Stimulated activated CD8-positive, alpha-beta memory T cell treated with anti-CD3 and anti-CD28 coated beads, Interleukin-7, amount 100 ng/mL, for 4 hours (primary cell): ENCODE measurements at regions not wholly inside any gene's neighbourhood (a gene's known extent, or its start where the extent isn't known, plus 50 kb on each side); places are given as distances from the start of the nearest gene placed in this dataset.

Source experiments
- DNase-seq, 2 donors: peaks; one replicate each; pipeline ENCODE4 v3.0.0-alpha.2; 2020; ENCODE audit warnings: low read depth in 2 of 2

- no peak for DNase-seq
Measured at GRCh38 chr15:70491641-70492040, 271.7 kb downstream of the UACA start.

- no peak for DNase-seq
Measured at GRCh38 chr15:70491201-70491621, 272.1 kb downstream of the UACA start.

- DNase-seq, result no peak
Measured at GRCh38 chr15:70490838-70491155, 272.6 kb downstream of the UACA start.

- no peak for DNase-seq
Measured at GRCh38 chr15:70490148-70490837, 273.1 kb downstream of the UACA start.

- no peak for DNase-seq
Measured at GRCh38 chr15:70488941-70489848, 274.2 kb downstream of the UACA start.

GRCh38 chr15:70488002-70488605 lies 275.3 kb downstream of the UACA start:
- DNase-seq, result peak; percentile 50 to 53

GRCh38 chr15:70487387-70487740 lies 276.0 kb downstream of the UACA start:
- DNase-seq, result no peak

- peak; percentile 53 to 70 for DNase-seq
Measured at GRCh38 chr15:70486451-70487386, 276.6 kb downstream of the UACA start.

GRCh38 chr15:70486012-70486411 lies 277.3 kb downstream of the UACA start:
- no peak for DNase-seq

GRCh38 chr15:70484993-70485392 lies 278.4 kb downstream of the UACA start:
- DNase-seq, result no peak

- no peak for DNase-seq
Measured at GRCh38 chr15:70483513-70483912, 279.8 kb downstream of the UACA start.

- peak; percentile 54 to 61 for DNase-seq
Measured at GRCh38 chr15:70480196-70480856, 283.0 kb downstream of the UACA start.

GRCh38 chr15:70479785-70480184 lies 283.6 kb downstream of the UACA start:
- no peak for DNase-seq

- no peak for DNase-seq
Measured at GRCh38 chr15:70479056-70479455, 284.3 kb downstream of the UACA start.

- DNase-seq, result no peak
Measured at GRCh38 chr15:70478251-70478990, 284.9 kb downstream of the UACA start.

GRCh38 chr15:70477750-70478250 lies 285.6 kb downstream of the UACA start:
- DNase-seq, result no peak

- DNase-seq, result no peak
Measured at GRCh38 chr15:70476441-70476840, 286.9 kb downstream of the UACA start.

- DNase-seq, result no peak
Measured at GRCh38 chr15:70475921-70476320, 287.4 kb downstream of the UACA start.

GRCh38 chr15:70475407-70475781 lies 288.0 kb downstream of the UACA start:
- no peak for DNase-seq
